ENCODE measurements at regions not wholly inside any gene's neighbourhood (a gene's known extent, or its start where the extent isn't known, plus 50 kb on each side); places are given as distances from the start of the nearest gene placed in this dataset.

DNA sequence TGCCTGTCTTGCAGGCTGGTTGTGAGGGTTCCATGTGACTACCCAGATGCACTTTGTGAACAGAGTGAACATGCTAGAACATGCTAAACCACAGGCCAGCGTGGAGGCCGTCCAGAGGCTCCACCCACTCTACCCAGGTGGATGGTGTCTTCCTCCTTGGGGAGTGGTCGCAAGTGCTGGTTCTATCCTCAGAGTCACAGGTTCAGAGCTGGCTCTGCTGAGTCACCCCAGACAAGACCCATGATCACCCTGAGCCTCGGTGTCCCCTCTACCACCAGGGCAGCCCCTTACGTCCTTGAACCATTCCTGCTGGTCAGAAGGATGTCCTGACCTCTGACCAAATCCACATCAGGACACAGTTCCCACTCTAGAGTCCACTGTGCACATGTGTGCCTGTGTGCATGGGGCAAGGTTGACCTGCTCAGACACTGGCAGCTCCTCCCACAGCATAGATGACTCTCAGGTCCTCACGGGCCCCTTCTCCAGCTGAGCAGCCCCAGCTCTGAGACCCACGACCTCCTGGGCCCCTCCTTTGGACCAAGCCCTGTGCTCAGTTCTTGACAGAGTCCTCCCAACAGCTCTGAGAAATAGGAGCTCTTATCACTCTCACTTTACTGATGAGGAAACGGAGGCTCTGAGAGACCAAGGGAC, 391.8 kb downstream of the MATN1 start:
- ATAC-seq (no peak), FAIRE-seq (no peak), DNase-seq (ENCODE audit: low read depth in 1 of 2, low spot score in 1 of 2) (no peak)
- WGBS (ENCODE audit: missing lambda C conversion rate) = 50% methylated on average over 1 of the region's 8 CpGs
- H3K4me3 ChIP-seq = no peak overlapping the region
- TF ChIP-seq, protein P1, sequence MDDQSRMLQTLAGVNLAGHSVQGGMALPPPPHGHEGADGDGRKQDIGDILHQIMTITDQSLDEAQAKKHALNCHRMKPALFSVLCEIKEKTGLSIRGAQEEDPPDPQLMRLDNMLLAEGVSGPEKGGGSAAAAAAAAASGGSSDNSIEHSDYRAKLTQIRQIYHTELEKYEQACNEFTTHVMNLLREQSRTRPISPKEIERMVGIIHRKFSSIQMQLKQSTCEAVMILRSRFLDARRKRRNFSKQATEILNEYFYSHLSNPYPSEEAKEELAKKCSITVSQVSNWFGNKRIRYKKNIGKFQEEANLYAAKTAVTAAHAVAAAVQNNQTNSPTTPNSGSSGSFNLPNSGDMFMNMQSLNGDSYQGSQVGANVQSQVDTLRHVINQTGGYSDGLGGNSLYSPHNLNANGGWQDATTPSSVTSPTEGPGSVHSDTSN (IDR thresholded peaks at IDR 0.05) = no peak
- TF ChIP-seq EP300 (IDR thresholded peaks at IDR 0.05) (no peak), NR3C1 (IDR thresholded peaks at IDR 0.05) (no peak), EHF (CRISPR knock-in tag; IDR thresholded peaks at IDR 0.05) (no peak), PHF8 (IDR thresholded peaks at IDR 0.05; ENCODE audit: borderline replicate concordance, low read depth) (no peak), HOXA7 (CRISPR knock-in tag; IDR thresholded peaks at IDR 0.05) (no peak), HOXB13 (CRISPR knock-in tag; IDR thresholded peaks at IDR 0.05; ENCODE audit: low read depth) (no peak), RCOR1 (IDR thresholded peaks at IDR 0.05; ENCODE audit: low read depth, low read length) (no peak), JUN (IDR thresholded peaks at IDR 0.05) (no peak), FOSB (CRISPR knock-in tag; IDR thresholded peaks at IDR 0.05) (no peak), EHMT2 (IDR thresholded peaks at IDR 0.05; ENCODE audit: low read depth) (no peak), CEBPB (IDR thresholded peaks at IDR 0.05) (no peak), KDM5A (IDR thresholded peaks at IDR 0.05) (no peak)
- TF ChIP-seq, protein P2, sequence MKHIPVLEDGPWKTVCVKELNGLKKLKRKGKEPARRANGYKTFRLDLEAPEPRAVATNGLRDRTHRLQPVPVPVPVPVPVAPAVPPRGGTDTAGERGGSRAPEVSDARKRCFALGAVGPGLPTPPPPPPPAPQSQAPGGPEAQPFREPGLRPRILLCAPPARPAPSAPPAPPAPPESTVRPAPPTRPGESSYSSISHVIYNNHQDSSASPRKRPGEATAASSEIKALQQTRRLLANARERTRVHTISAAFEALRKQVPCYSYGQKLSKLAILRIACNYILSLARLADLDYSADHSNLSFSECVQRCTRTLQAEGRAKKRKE (CRISPR knock-in tag; IDR thresholded peaks at IDR 0.05; ENCODE audit: low read depth) = no peak
- TF ChIP-seq, protein P3, sequence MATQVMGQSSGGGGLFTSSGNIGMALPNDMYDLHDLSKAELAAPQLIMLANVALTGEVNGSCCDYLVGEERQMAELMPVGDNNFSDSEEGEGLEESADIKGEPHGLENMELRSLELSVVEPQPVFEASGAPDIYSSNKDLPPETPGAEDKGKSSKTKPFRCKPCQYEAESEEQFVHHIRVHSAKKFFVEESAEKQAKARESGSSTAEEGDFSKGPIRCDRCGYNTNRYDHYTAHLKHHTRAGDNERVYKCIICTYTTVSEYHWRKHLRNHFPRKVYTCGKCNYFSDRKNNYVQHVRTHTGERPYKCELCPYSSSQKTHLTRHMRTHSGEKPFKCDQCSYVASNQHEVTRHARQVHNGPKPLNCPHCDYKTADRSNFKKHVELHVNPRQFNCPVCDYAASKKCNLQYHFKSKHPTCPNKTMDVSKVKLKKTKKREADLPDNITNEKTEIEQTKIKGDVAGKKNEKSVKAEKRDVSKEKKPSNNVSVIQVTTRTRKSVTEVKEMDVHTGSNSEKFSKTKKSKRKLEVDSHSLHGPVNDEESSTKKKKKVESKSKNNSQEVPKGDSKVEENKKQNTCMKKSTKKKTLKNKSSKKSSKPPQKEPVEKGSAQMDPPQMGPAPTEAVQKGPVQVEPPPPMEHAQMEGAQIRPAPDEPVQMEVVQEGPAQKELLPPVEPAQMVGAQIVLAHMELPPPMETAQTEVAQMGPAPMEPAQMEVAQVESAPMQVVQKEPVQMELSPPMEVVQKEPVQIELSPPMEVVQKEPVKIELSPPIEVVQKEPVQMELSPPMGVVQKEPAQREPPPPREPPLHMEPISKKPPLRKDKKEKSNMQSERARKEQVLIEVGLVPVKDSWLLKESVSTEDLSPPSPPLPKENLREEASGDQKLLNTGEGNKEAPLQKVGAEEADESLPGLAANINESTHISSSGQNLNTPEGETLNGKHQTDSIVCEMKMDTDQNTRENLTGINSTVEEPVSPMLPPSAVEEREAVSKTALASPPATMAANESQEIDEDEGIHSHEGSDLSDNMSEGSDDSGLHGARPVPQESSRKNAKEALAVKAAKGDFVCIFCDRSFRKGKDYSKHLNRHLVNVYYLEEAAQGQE (IDR thresholded peaks at IDR 0.05) = no peak
- no peaks in the 10 kb centered on the region for H3K4me1 ChIP-seq
- H3K9me3 ChIP-seq = no peaks in the 10 kb centered on the region
- no peak overlapping the region for H3K27ac ChIP-seq
- POLR2A ChIA-PET = no interaction called here
- CTCF ChIA-PET = no interaction called here
- no peak overlapping the region for H3K4me2 ChIP-seq

DNA sequence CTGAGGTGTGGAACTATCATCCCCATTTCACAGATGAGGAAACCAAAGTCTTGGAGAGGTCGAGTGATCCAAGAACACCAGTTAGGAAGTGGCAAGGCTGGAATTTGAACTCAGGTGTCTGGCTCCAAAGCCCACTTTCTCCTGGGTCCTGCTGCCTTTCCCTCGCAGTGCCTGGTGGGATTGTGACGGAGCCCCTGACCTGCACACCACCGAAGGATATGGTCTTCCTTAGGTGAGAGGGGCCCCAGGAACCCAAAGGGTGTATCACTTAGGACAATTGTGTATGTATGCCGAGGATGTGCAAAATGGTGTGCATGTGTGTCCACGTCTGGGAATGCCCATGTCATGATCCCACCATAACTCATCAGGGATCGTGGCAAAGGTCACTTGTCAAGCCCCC, 392.7 kb downstream of the MATN1 start:
- WGBS (ENCODE audit: missing lambda C conversion rate) = 66% methylated on average over 6 of the region's 7 CpGs
- ATAC-seq (no peak), DNase-seq (ENCODE audit: low read depth in 1 of 2, low spot score in 1 of 2) (no peak), FAIRE-seq (no peak)
- Histone ChIP-seq H3K4me1 (no peaks in the 10 kb centered on the region), H3K4me3 (no peak overlapping the region), H3K27ac (no peak overlapping the region), H3K4me2 (no peak overlapping the region), H3K9me3 (no peaks in the 10 kb centered on the region)
- CTCF ChIA-PET = no interaction called here
- POLR2A ChIA-PET = no interaction called here
- TF ChIP-seq TP53 (CRISPR knock-in tag; IDR thresholded peaks at IDR 0.05) (no peak), POLR2A (IDR thresholded peaks at IDR 0.05; ENCODE audit: low read length) (no peak), NR3C1 (IDR thresholded peaks at IDR 0.05) (no peak), KDM5A (IDR thresholded peaks at IDR 0.05) (no peak), RARB (CRISPR knock-in tag; IDR thresholded peaks at IDR 0.05) (no peak), CHD4 (IDR thresholded peaks at IDR 0.05; ENCODE audit: borderline replicate concordance) (no peak), MAFK (IDR thresholded peaks at IDR 0.05; ENCODE audit: partially characterized antibody) (no peak), HDAC2 (IDR thresholded peaks at IDR 0.05) (no peak), HOXB5 (CRISPR knock-in tag; IDR thresholded peaks at IDR 0.05) (no peak), CBX8 (IDR thresholded peaks at IDR 0.05) (no peak), EHF (CRISPR knock-in tag; IDR thresholded peaks at IDR 0.05) (no peak), EHMT2 (IDR thresholded peaks at IDR 0.05; ENCODE audit: low read depth) (no peak), POLR2AphosphoS2 (conservative IDR thresholded peaks at IDR 0.05; ENCODE audit: low read length) (no peak), MAZ (IDR thresholded peaks at IDR 0.05; ENCODE audit: borderline replicate concordance, low read depth, low read length) (no peak)
- TF ChIP-seq, protein P4, sequence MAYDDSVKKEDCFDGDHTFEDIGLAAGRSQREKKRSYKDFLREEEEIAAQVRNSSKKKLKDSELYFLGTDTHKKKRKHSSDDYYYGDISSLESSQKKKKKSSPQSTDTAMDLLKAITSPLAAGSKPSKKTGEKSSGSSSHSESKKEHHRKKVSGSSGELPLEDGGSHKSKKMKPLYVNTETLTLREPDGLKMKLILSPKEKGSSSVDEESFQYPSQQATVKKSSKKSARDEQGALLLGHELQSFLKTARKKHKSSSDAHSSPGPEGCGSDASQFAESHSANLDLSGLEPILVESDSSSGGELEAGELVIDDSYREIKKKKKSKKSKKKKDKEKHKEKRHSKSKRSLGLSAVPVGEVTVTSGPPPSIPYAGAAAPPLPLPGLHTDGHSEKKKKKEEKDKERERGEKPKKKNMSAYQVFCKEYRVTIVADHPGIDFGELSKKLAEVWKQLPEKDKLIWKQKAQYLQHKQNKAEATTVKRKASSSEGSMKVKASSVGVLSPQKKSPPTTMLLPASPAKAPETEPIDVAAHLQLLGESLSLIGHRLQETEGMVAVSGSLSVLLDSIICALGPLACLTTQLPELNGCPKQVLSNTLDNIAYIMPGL (CRISPR knock-in tag; IDR thresholded peaks at IDR 0.05; ENCODE audit: borderline replicate concordance) = no peak
- TF ChIP-seq, protein P5, sequence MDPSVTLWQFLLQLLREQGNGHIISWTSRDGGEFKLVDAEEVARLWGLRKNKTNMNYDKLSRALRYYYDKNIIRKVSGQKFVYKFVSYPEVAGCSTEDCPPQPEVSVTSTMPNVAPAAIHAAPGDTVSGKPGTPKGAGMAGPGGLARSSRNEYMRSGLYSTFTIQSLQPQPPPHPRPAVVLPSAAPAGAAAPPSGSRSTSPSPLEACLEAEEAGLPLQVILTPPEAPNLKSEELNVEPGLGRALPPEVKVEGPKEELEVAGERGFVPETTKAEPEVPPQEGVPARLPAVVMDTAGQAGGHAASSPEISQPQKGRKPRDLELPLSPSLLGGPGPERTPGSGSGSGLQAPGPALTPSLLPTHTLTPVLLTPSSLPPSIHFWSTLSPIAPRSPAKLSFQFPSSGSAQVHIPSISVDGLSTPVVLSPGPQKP (IDR thresholded peaks at IDR 0.05; ENCODE audit: low read depth, low read length) = no peak
- TF ChIP-seq, protein P1 (IDR thresholded peaks at IDR 0.05) = no peak
- TF ChIP-seq, protein P6, sequence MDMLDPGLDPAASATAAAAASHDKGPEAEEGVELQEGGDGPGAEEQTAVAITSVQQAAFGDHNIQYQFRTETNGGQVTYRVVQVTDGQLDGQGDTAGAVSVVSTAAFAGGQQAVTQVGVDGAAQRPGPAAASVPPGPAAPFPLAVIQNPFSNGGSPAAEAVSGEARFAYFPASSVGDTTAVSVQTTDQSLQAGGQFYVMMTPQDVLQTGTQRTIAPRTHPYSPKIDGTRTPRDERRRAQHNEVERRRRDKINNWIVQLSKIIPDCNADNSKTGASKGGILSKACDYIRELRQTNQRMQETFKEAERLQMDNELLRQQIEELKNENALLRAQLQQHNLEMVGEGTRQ (IDR thresholded peaks at IDR 0.05) = no peak
